Common myeloid progenitor, CD34-positive (primary cell): ENCODE measurements at regions not wholly inside any gene's neighbourhood (a gene's known extent, or its start where the extent isn't known, plus 50 kb on each side); places are given as distances from the start of the nearest gene placed in this dataset.

Experiments
- CTCF ChIA-PET: fragments of 350-600 bp; sonication (Branson Sonifier 250); formaldehyde crosslinking; loops from one replicate; lab custom pipeline; 2021; ENCODE audit warnings: antibody characterized with exemption; lab: Charles Lee
- POLR2A ChIA-PET: fragments of 350-600 bp; sonication (Branson Sonifier 250); formaldehyde crosslinking; loops from one replicate; lab custom pipeline; 2021; ENCODE audit warnings: antibody characterized with exemption; lab: Charles Lee
- DNase-seq, 3 donors: peaks; one replicate each; pipeline versions ENCODE4 v3.0.0 to v3.0.0-alpha.2; 2013
- H3K27ac ChIP-seq, 2 experiments: 1 replicate in 1 of 2; 2 replicates in 1 of 2; pipeline ENCODE4 v1.7.0; 2013; ENCODE audit warnings: inconsistent platforms in 2 of 2, low read length in 2 of 2, mild to moderate bottlenecking in 2 of 2, low read depth in 1 of 2, moderate library complexity in 1 of 2; ENCODE audit not compliant: severe bottlenecking in 2 of 2, insufficient read depth in 1 of 2, poor library complexity in 1 of 2
- H3K27me3 ChIP-seq, 5 experiments: replicated peaks in 2 of 5; 1 replicate in 3 of 5; 2 replicates in 2 of 5; pipeline versions ENCODE4 v1.6.1 to v1.7.0; 2013; ENCODE audit warnings: low read length in 4 of 5, mild to moderate bottlenecking in 2 of 5, moderate library complexity in 2 of 5, inconsistent platforms in 1 of 5; ENCODE audit not compliant: insufficient read depth in 5 of 5, control insufficient read depth in 4 of 5
- H3K36me3 ChIP-seq, 4 experiments: 1 replicate in 2 of 4; 2 replicates in 2 of 4; pipeline versions ENCODE4 v1.6.1 to v1.7.0; 2013; ENCODE audit warnings: low read length in 3 of 4, control low read depth in 1 of 4, mild to moderate bottlenecking in 1 of 4; ENCODE audit not compliant: control insufficient read depth in 4 of 4, insufficient read depth in 4 of 4
- H3K4me1 ChIP-seq, 4 experiments: 1 replicate in 3 of 4; 2 replicates in 1 of 4; pipeline versions ENCODE4 v1.6.1 to v1.7.1; 2013; ENCODE audit warnings: low read length in 3 of 4, mild to moderate bottlenecking in 3 of 4, control low read depth in 1 of 4, inconsistent platforms in 1 of 4, moderate library complexity in 1 of 4; ENCODE audit not compliant: control insufficient read depth in 4 of 4, insufficient read depth in 4 of 4; ENCODE audit errors: control extremely low read depth in 1 of 4
- H3K4me3 ChIP-seq, 7 experiments: 1 replicate in 4 of 7; 2 replicates in 3 of 7; pipeline versions ENCODE4 v1.5.1 to v1.7.0; 2013; ENCODE audit warnings: mild to moderate bottlenecking in 7 of 7, low read length in 6 of 7, moderate library complexity in 6 of 7, inconsistent platforms in 2 of 7, low read depth in 2 of 7, control low read depth in 1 of 7; ENCODE audit not compliant: insufficient read depth in 4 of 7, control insufficient read depth in 1 of 7; ENCODE audit errors: extremely low read depth in 1 of 7
- H3K9me3 ChIP-seq, 5 experiments: 1 replicate in 4 of 5; 2 replicates in 1 of 5; pipeline versions ENCODE4 v1.6.1 to v1.7.1; 2013; ENCODE audit warnings: low read length in 4 of 5, mild to moderate bottlenecking in 2 of 5, inconsistent platforms in 1 of 5, low read depth in 1 of 5, moderate library complexity in 1 of 5; ENCODE audit not compliant: control insufficient read depth in 4 of 5, insufficient read depth in 2 of 5; ENCODE audit errors: control extremely low read depth in 1 of 5
- WGBS: methylation state at CpG from one replicate; pipeline ENCODE4 v1.1.5; 2013; ENCODE audit not compliant: insufficient coverage; 5-methylcytosine and 5-hydroxymethylcytosine counted together

- no peaks in the 10 kb centered on the region for H3K27me3 ChIP-seq
- H3K4me1 ChIP-seq = peaks cover 0 to 18% (median 10%) of the 10 kb centered on the region in 4 experiments
- no peak overlapping the region for H3K27ac ChIP-seq
- ChIA-PET CTCF (no interaction called here), POLR2A (no interaction called here)
- no peaks in the 10 kb centered on the region for H3K36me3 ChIP-seq
- 91% methylated on average over 4 of the region's 7 CpGs for WGBS
- no peak overlapping the region for H3K4me3 ChIP-seq
- no peak for DNase-seq
- H3K9me3 ChIP-seq = no peaks in the 10 kb centered on the region
Observed at GRCh38 chr19:30881281-30881680, 468.0 kb downstream of the TSHZ3 start.

GRCh38 chr19:30880551-30880950, 468.7 kb downstream of the TSHZ3 start:
- DNase-seq = no peak
- Histone ChIP-seq H3K4me3 (no peak overlapping the region), H3K9me3 (no peaks in the 10 kb centered on the region), H3K36me3 (no peaks in the 10 kb centered on the region), H3K4me1 (peaks cover 0 to 18% (median 10%) of the 10 kb centered on the region in 4 experiments), H3K27me3 (no peaks in the 10 kb centered on the region), H3K27ac (no peak overlapping the region)
- WGBS = 92% methylated on average over 2 of the region's 4 CpGs
- POLR2A ChIA-PET = no interaction called here
- CTCF ChIA-PET = no interaction called here

- Histone ChIP-seq H3K27me3 (no peaks in the 10 kb centered on the region), H3K9me3 (no peaks in the 10 kb centered on the region), H3K27ac (no peak overlapping the region), H3K4me3 (no peak overlapping the region), H3K36me3 (no peaks in the 10 kb centered on the region), H3K4me1 (peaks cover 0 to 18% (median 10%) of the 10 kb centered on the region in 4 experiments)
- 93% methylated on average over 2 of the region's 4 CpGs for WGBS
- ChIA-PET POLR2A (interaction anchor here (0.6 kb wide), 1 partner anchor 715 kb away, joined by 3 read pairs; no protein-coding TSS in a partner anchor), CTCF (no interaction called here)
- no peak for DNase-seq
Observed at GRCh38 chr19:30880151-30880550, 469.1 kb downstream of the TSHZ3 start.

- ChIA-PET CTCF (no interaction called here), POLR2A (interaction anchor here (0.6 kb wide), 1 partner anchor 715 kb away, joined by 3 read pairs; no protein-coding TSS in a partner anchor)
- no peak overlapping the region for H3K27ac ChIP-seq
- DNase-seq = no peak
- H3K4me1 ChIP-seq = peaks cover 0 to 18% (median 10%) of the 10 kb centered on the region in 4 experiments
- WGBS = 100% methylated on average over 2 of the region's 3 CpGs
- no peak overlapping the region for H3K4me3 ChIP-seq
- no peaks in the 10 kb centered on the region for H3K9me3 ChIP-seq
- H3K36me3 ChIP-seq = no peaks in the 10 kb centered on the region
- H3K27me3 ChIP-seq = no peaks in the 10 kb centered on the region
Observed at GRCh38 chr19:30879736-30880135, 469.5 kb downstream of the TSHZ3 start.

- Histone ChIP-seq H3K9me3 (no peaks in the 10 kb centered on the region), H3K4me3 (no peak overlapping the region), H3K4me1 (peaks cover 0 to 18% (median 10%) of the 10 kb centered on the region in 4 experiments), H3K36me3 (no peaks in the 10 kb centered on the region), H3K27ac (no peak overlapping the region), H3K27me3 (no peaks in the 10 kb centered on the region)
- WGBS = 94% methylated on average over 3 of the region's 3 CpGs
- ChIA-PET CTCF (no interaction called here), POLR2A (interaction anchor here (0.6 kb wide), 1 partner anchor 716 kb away, joined by 3 read pairs; no protein-coding TSS in a partner anchor)
- no peak for DNase-seq
Observed at GRCh38 chr19:30879225-30879624, 470.0 kb downstream of the TSHZ3 start.

- Histone ChIP-seq H3K4me1 (peaks cover 0 to 18% (median 10%) of the 10 kb centered on the region in 4 experiments), H3K27me3 (no peaks in the 10 kb centered on the region), H3K9me3 (no peaks in the 10 kb centered on the region), H3K36me3 (no peaks in the 10 kb centered on the region), H3K27ac (no peak overlapping the region), H3K4me3 (no peak overlapping the region)
- ChIA-PET CTCF (no interaction called here), POLR2A (no interaction called here)
- DNase-seq = peak in 2 of 3 donors; percentile 33 to 50
- WGBS = 85% methylated on average over 2 of the region's 3 CpGs
Observed at GRCh38 chr19:30878495-30878894, 470.7 kb downstream of the TSHZ3 start.

GRCh38 chr19:30877661-30878113, 471.5 kb downstream of the TSHZ3 start:
- CTCF ChIA-PET = no interaction called here
- no peak overlapping the region for H3K27ac ChIP-seq
- H3K4me3 ChIP-seq = no peak overlapping the region
- H3K4me1 ChIP-seq = peaks cover 0 to 18% (median 10%) of the 10 kb centered on the region in 4 experiments
- H3K27me3 ChIP-seq = no peaks in the 10 kb centered on the region
- 88% methylated on average over 2 of the region's 4 CpGs for WGBS
- POLR2A ChIA-PET = interaction anchor here (0.6 kb wide), 1 partner anchor 452 kb away, joined by 3 read pairs; no protein-coding TSS in a partner anchor
- H3K36me3 ChIP-seq = no peaks in the 10 kb centered on the region
- peak in 2 of 3 donors; percentile 51 to 58 for DNase-seq
- H3K9me3 ChIP-seq = no peaks in the 10 kb centered on the region
